Adrenal gland (tissue), 9 donors: ENCODE measurements at regions not wholly inside any gene's neighbourhood (a gene's known extent, or its start where the extent isn't known, plus 50 kb on each side); places are given as distances from the start of the nearest gene placed in this dataset.
"Not testable (repeated sequence)": the region's sequence is repeated elsewhere in the genome, so short reads cannot be mapped to it uniquely, and the experiment has no call there.

Experiments
- DNase-seq, 7 donors: peaks; one replicate each; pipeline ENCODE4 v3.0.0-alpha.2; 2019 to 2020
- H3K27ac ChIP-seq, 5 donors: fragments of 200-600 bp; sonication (generic) in 4 of 5; 1 replicate in 3 of 5; 2 replicates in 2 of 5; pipeline versions ENCODE4 v1.5.1 to v1.8.0; 2016 to 2020; ENCODE audit warnings: mild to moderate bottlenecking in 1 of 5
- H3K27me3 ChIP-seq: fragments of 200-600 bp; 2 replicates; pipeline ENCODE4 v1.8.0; 2021
- H3K36me3 ChIP-seq, 2 donors: fragments of 200-600 bp; replicated peaks in 1 of 2; 1 replicate in 1 of 2; 2 replicates in 1 of 2; pipeline versions ENCODE4 v1.5.1 to v1.8.0; 2018 to 2022
- H3K4me1 ChIP-seq, 2 donors: fragments of 200-600 bp; replicated peaks in 1 of 2; 1 replicate in 1 of 2; 2 replicates in 1 of 2; pipeline versions ENCODE4 v1.5.1 to v1.8.0; 2018 to 2021
- H3K4me3 ChIP-seq, 4 donors: fragments of 200-600 bp; sonication (generic) in 3 of 4; one replicate each; pipeline ENCODE4 v1.5.1; 2016 to 2018
- H3K9me3 ChIP-seq, 3 donors: fragments of 200-600 bp; sonication (generic) in 1 of 3; replicated peaks in 1 of 3; 1 replicate in 2 of 3; 2 replicates in 1 of 3; pipeline versions ENCODE4 v1.5.1 to v1.8.0; 2016 to 2021
- POLR2A ChIP-seq, 2 donors: fragments of 450-650 bp; IDR thresholded peaks; one replicate each; pipeline ENCODE4 v1.6.1; 2017; ENCODE audit warnings: antibody characterized with exemption in 2 of 2, mild to moderate bottlenecking in 2 of 2, moderate library complexity in 1 of 2
- WGBS, 4 donors: extraction: QIAGEN DNeasy Blood & Tissue Kit in 2 of 4; methylation state at CpG; one replicate each; pipeline versions ENCODE4 v1.1.5 to v1.1.7; 2013 to 2017; 5-methylcytosine and 5-hydroxymethylcytosine counted together
- intact Hi-C, 2 donors: fragments of 100-400 bp; cut with DNase I; formaldehyde crosslinking; loops; one replicate each; pipeline versions ENCODE4 v1.14.1 to v1.15.0; 2022 to 2023
- TF ChIP-seq, protein P1 (sequence below), 6 experiments: fragments of 450-650 bp in 4 of 6; fragments of 200-600 bp in 2 of 6; sonication (generic) in 1 of 6; IDR thresholded peaks; 1 replicate in 5 of 6; 2 replicates in 1 of 6; pipeline versions ENCODE4 v1.5.1 to v1.8.0; 2016 to 2021; ENCODE audit warnings: antibody characterized with exemption in 6 of 6, mild to moderate bottlenecking in 2 of 6, moderate library complexity in 1 of 6
- donor health status: healthy with polysubstance abuse.
- donor health status: Bipolar disorder and iron deficiency.
- donor health status: DM: yes; HTN: yes; CAD: no.
- donor health status: DM: no; HTN: no; CAD: no.
- donor health status: DM: no; HTN: no; CAD: no.

DNA sequence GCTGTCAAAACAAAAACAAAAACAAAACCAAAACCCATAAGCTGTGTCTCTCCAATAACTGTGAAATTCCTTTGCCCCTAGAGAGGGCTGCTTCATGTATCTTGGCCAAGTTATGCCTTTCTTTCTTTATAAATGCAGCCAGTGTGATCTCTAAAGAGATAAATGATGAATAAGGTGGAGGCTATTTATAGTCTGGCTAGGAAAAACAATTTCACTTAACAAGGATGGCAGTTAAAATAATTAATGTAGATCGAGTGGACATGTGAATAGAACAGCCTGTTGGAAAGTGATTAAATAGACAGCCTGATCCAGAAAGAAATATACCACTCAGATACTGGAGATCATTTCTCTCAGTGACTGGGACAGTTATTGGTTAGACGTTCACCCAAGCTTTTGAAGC lies 1666.9 kb upstream of the CELF4 start:
- no peak for DNase-seq
- WGBS, 4 donors, result 39 to 54% (median 45%) methylated on average over 2 of the region's 2 CpGs
- Histone ChIP-seq H3K9me3 (no peaks in the 10 kb centered on the region), H3K36me3 (no peaks in the 10 kb centered on the region), H3K27ac (no peak overlapping the region), H3K4me3 (no peak overlapping the region), H3K4me1 (no peaks in the 10 kb centered on the region), H3K27me3 (no peaks in the 10 kb centered on the region)
- intact Hi-C loops, result no loop called here
- TF ChIP-seq, protein P1, sequence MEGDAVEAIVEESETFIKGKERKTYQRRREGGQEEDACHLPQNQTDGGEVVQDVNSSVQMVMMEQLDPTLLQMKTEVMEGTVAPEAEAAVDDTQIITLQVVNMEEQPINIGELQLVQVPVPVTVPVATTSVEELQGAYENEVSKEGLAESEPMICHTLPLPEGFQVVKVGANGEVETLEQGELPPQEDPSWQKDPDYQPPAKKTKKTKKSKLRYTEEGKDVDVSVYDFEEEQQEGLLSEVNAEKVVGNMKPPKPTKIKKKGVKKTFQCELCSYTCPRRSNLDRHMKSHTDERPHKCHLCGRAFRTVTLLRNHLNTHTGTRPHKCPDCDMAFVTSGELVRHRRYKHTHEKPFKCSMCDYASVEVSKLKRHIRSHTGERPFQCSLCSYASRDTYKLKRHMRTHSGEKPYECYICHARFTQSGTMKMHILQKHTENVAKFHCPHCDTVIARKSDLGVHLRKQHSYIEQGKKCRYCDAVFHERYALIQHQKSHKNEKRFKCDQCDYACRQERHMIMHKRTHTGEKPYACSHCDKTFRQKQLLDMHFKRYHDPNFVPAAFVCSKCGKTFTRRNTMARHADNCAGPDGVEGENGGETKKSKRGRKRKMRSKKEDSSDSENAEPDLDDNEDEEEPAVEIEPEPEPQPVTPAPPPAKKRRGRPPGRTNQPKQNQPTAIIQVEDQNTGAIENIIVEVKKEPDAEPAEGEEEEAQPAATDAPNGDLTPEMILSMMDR (IDR thresholded peaks at IDR 0.05), result no peak
- TF ChIP-seq POLR2A (IDR thresholded peaks at IDR 0.05), result no peak

DNA sequence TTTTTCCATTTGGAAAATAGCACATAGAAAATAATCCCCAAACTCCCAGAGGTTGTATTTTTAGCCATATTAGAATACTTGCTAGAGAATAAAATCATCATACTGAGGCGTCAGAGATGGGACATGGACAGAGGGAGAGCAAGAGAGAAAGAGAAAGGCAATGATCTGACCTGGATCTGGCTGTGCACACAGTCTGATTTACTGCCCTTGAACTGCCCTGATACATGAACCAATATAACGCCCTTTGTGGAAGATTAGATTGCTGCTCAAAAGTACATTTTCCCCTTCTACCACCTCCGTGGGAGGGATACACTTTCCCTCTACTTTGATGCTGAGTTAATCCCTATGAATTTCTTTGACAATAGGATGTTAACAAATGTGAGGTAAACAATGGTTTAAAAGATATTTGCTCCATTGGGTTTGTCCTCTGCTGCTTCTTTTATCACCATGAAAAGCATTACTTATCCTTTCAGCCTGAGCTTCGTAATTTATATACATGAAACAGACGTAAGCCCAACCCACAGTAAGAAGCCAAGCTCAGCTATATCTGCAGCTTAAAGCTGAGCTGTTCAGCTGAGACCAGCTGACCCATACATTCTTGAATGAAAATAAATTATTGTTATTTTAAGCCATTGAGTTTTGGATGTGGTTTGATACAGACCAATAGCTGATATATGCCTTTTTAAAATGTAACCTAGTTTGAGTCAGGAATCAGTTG lies 1664.6 kb upstream of the CELF4 start:
- TF ChIP-seq, protein P1 (IDR thresholded peaks at IDR 0.05), result no peak
- no peak for TF ChIP-seq POLR2A (IDR thresholded peaks at IDR 0.05)
- H3K27ac ChIP-seq, result no peak overlapping the region
- H3K9me3 ChIP-seq, result no peaks in the 10 kb centered on the region
- 66 to 71% (median 68%) methylated on average over 5 of the region's 5 CpGs for WGBS, 4 donors
- no peaks in the 10 kb centered on the region for H3K4me1 ChIP-seq
- DNase-seq, result no peak
- intact Hi-C loops, result no loop called here
- H3K36me3 ChIP-seq, result no peaks in the 10 kb centered on the region
- H3K27me3 ChIP-seq, result no peaks in the 10 kb centered on the region
- H3K4me3 ChIP-seq, result no peak overlapping the region

- DNase-seq, intact Hi-C loops: not testable (repeated sequence)
- whole genome bisulfite sequencing, 4 donors, result 65 to 88% (median 85%) methylated on average over 2 of the region's 2 CpGs
These were observed 1662.2 kb upstream of the CELF4 start for GRCh38 chr18:39227769-39228168.

GRCh38 chr18:39225373-39225772 lies 1659.8 kb upstream of the CELF4 start:
- Histone ChIP-seq H3K27me3 (no peaks in the 10 kb centered on the region), H3K9me3 (no peaks in the 10 kb centered on the region), H3K27ac (no peak overlapping the region), H3K4me1 (no peaks in the 10 kb centered on the region), H3K36me3 (no peaks in the 10 kb centered on the region), H3K4me3 (no peak overlapping the region)
- TF ChIP-seq, protein P1 (IDR thresholded peaks at IDR 0.05), result no peak
- no peak for TF ChIP-seq POLR2A (IDR thresholded peaks at IDR 0.05)
- no peak for DNase-seq
- intact Hi-C loops, result no loop called here
- 74 to 78% (median 76%) methylated on average over 1 of the region's 1 CpG for WGBS, 4 donors

More at GRCh38 chr18:39227769-39228168, 1662.2 kb upstream of the CELF4 start:
- not testable (repeated sequence) for H3K4me3 ChIP-seq, H3K27me3 ChIP-seq, H3K9me3 ChIP-seq, H3K4me1 ChIP-seq, H3K36me3 ChIP-seq, H3K27ac ChIP-seq

GRCh38 chr18:39223283-39223682 lies 1657.7 kb upstream of the CELF4 start:
- no peaks in the 10 kb centered on the region for H3K9me3 ChIP-seq
- intact Hi-C loops, result no loop called here
- no peaks in the 10 kb centered on the region for H3K36me3 ChIP-seq
- H3K4me3 ChIP-seq, result no peak overlapping the region
- H3K4me1 ChIP-seq, result no peaks in the 10 kb centered on the region
- no peaks in the 10 kb centered on the region for H3K27me3 ChIP-seq
- 87 to 93% (median 90%) methylated on average over 1 of the region's 1 CpG for WGBS, 4 donors
- no peak overlapping the region for H3K27ac ChIP-seq
- no peak for DNase-seq
- TF ChIP-seq POLR2A (IDR thresholded peaks at IDR 0.05), result no peak
- TF ChIP-seq, protein P1 (IDR thresholded peaks at IDR 0.05), result no peak
